ENCODE measurements at regions not wholly inside any gene's neighbourhood (a gene's known extent, or its start where the extent isn't known, plus 50 kb on each side); places are given as distances from the start of the nearest gene placed in this dataset.

DNA sequence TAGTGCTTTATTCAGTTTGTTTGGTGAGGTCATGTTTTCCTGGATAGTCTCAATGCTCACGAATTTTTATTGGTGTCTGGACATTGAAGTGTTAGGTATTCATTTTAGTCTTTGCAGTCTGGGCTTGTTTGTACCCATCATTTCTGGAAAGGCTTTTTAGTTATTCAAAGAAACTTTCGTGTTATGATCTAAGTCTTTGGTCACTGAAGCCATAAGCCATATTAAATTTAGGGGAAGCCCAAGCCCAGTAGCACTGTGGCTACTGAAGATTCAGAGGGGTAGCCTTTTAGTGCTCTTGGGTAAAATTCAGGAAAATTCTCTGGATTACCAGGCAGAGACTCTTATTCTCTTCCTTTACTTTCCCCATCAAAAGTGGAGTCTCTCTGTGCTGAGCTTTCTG, 56.2 kb upstream of the PEX5L start:
- DNase-seq (ENCODE audit: low spot score), result no peak

DNA sequence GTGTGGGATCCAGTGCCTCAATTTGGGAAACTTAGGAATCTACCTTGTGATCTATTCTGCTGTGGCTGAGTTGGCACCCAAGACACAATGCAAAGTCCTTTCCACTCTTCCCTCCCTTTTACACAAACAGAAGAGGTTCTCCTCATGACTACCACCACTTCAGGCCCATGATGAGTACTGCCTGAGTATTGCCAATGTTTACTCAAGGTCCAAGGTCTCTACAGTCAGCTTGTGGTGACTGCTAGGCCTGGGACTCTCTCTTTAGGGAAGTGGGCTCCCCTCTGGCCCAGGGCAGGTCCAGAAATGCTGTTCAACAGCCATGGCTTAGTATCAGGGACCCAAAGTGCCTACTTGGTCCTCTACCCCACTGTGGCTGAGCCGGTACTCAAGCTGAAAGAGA, 56.8 kb upstream of the PEX5L start:
- DNase-seq (ENCODE audit: low spot score), result no peak

DNA sequence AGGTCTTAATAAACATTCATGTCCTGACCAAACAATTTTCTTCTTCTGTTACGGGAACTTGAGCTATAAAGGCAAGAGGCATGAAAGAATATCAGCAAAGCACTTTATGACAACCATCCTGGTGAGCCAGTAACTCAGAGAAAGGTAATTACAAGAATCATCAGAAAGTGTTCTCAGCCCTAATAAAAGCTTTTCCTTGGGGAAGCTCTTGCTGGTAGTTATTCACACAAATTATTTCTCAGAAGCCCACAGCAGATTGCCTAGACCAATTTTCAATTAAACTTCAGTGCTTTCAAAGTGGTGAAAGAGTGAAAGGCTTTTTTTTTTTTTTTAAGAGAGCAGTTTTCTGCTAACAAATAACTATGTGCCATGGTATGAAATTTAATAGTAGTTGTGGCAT, 60.9 kb upstream of the PEX5L start:
- DNase-seq (ENCODE audit: low spot score), result no peak

DNA sequence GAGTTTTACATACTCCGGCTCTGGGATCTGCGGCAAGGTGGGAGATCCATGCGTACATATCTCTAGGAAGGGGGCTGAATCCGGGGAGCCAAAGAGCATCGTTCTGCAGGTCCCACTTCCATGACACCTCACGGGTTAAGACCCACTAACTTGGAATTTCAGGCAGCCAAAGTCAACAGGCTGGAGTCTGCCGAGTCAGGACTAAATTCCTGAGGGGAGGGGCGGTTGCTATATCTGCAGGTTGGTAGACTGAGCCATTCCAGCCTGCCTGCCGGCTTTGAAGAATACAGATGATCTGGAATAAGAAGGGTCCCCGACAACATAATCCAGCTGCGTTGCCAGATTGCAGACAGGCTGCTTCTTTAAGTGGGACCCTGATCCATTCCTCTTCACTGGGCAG, 65.4 kb upstream of the PEX5L start:
- DNase-seq (ENCODE audit: low spot score), result no peak

DNA sequence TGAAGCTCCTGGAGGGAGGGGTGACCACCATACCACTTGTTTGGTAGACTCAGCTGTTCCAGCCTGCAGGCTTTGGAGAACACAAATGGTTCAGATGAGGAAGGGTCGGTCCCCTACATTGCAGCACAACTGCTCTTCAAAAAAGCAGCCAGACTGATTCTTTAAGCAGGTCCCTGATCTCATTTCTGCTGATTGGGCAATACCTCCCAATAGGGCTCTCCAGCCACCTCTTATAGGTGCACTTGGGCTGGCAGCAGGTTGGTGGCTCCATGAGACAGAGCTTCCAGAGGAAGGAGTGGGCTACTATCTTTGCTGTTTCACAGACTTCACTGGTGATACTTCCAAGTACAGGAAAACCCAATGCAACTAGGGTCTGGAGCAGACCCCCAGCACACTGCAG, 65.9 kb upstream of the PEX5L start:
- DNase-seq (ENCODE audit: low spot score), result no peak

DNA sequence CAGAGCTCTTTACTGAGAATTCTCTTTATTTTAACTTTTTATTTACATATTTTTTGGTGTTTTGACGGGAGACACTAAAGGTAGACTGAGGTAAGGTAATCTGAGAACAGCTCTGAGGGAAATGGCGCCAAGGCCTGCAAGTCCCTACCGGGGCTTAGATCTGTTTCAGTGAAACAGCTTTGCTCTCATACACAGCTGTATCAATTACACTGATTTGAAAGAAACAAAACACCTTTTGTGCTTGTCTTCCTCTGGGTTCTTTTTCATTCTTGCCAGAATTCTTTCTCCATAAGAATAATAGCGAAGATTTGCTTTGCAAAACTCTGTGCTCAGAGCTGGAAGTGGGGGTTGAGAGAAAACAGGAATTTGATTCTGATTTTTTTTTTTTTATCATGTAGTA, 79.5 kb upstream of the PEX5L start:
- DNase-seq (ENCODE audit: low spot score), result no peak

DNA sequence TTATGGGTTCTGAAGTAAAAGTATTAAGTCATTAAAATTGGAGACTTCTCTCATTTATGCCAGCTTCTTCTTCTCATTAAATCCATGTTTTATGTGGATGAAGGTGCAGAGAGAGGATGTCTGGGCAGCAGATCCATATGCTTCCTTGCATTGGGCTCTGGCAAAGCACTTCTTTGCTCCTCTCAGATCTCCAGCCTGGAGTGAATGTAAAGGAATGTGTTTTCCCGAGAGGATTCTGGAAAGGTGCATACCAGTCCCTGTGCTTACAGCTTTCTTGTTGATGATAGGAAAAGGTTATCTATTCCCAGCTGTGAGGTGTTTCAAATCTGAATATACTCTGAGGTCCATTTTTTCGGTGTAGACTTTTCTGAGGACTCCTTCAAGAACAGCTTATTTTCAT, 79.9 kb upstream of the PEX5L start:
- no peak for DNase-seq (ENCODE audit: low spot score)

DNA sequence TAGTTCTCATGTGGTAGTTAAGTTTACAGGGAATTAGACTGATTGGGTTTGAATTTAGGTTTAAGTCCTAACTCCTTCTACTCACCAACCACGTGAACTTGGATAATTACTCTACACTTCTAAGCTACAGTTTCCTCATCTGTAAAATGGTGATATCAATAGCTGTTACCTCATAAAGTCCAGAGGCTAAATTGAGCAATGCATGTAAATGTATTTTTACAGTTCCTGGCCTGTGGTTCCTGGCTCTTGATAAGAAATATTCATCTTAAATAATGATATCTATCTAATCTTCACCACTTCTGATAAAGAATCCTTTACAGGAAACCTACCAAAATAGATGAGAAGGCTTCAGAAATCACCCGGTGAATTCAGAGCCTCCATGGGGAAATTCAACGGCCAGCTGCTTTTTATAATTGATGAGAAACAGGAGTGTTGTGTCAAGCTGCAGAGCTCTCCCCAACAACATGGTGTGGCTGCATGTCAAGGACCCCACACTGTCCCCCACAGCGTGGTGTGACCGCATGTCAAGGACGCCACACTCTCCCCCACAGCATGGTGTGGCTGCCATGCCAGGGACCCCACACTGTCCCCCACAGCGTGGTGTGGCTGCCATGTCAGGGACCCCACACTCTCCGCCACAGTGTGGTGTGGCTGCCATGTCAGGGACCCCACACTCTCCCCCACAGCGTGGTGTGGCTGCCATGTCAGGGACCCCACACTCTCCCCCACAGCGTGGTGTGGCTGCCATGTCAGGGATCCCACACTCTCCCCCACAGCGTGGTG, 80.8 kb upstream of the PEX5L start:
- DNase-seq (ENCODE audit: low spot score), result no peak

DNA sequence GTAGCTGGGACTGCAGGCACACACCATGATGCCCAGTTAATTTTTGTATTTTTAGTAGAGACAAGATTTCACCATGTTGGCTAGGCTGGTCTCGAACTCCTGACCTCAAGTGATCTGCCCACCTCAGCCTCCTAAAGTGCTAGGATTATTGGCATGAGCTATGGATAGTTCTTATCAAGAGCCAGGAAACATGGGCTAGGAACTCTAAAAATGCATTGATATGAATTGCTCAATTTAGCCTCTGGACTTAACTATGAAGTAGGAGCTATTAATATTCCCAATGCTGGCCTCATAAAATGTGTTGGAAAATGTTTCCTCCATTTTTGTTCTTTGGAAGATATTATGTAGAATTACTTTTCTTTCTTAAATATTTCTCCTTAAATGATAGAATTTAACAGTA, 82.8 kb upstream of the PEX5L start:
- no peak for DNase-seq (ENCODE audit: low spot score)

DNA sequence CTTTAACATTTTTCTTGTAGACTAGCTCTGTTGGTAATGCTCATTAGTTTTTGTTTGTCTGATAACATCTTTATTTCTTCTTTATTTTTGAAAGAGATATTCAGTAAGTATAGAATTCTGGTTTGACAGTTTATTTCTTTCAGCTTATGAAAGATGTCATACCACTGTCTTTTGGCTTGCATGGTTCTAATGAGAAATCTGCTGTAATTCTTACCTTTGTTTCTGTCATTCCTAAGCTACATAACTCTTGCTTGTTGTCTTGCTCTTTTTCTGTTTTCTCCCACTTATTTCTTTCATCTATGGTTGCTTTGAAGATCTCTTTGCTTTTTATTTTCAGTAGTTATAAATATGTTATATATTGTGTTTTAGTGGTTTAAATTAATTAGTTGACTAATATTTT, 87.2 kb upstream of the PEX5L start:
- DNase-seq (ENCODE audit: low spot score), result no peak

DNA sequence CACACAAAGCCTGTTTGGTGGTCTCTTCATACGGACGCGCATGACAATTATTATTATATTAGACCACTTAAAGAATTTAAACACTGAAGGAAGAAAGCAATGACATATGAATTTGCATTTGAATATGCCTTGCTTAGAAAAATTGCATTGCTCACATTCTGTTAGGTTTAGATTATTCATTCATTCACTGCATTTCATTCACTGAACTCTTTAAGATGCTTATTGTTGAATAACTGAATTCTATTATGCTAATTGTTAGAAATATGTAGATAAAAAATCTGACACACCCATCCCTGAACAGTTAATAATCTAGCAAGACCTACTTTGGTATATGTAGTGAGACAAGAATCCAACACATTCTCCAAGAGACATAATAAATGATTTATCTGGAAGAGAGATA, 94.4 kb upstream of the PEX5L start:
- no peak for DNase-seq (ENCODE audit: low spot score)

DNA sequence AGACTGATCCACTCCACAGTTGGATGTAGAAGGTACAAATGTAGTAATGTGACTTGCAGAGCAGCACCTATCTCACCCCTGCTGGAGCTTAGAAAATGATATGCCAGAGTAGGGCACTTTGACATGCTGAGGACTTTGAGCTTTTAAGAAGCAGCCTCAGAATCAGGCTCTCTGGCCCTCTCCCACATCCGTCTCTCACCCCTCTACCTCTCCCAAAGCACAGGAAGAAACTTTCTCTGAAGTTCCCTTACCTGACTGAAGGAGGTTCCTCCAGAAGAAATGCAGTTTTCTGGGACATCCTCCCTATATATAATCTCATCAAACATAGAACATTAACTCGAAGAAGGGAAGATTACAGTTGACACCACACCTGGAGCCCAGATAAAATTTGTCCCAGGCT, 98.4 kb upstream of the PEX5L start:
- no peak for DNase-seq (ENCODE audit: low spot score)

DNA sequence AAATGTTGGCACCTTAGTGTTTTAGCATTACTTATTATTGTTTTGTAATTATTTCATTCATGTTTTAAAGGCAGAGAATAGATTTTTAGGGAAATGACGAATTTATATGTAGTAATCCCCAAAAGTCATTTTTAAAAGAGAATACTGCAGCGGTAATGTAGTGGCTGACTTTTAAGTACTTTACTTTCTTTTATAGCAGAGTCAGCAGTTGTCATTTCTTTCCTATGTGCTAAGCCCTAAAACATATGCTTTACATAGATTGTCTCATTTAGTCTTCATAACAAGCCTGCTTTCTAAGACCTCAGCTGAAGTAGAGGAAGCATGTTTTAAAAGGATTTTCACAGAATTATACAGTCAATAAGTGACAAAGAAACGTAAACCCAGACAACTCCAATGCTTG, 102.1 kb upstream of the PEX5L start:
- no peak for DNase-seq (ENCODE audit: low spot score)

DNA sequence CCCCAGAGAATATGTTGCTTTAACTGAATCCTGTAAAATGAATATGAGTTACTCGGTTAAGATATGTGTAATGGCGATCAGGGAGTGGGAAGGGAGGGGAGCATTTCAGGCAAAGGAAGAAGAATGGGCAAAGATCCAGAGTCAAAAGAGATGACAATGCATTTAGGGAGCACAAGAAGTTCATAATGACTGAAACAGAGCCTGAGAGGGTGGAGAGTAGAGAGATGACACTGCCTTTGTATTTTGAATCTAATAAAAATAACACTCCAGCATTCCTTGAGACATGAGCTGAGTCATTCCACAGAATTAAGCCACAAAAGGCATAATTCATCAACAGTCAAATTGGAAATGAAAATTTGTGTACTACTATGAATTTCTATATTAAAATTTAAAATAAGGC, 105.3 kb upstream of the PEX5L start:
- no peak for DNase-seq (ENCODE audit: low spot score)

DNA sequence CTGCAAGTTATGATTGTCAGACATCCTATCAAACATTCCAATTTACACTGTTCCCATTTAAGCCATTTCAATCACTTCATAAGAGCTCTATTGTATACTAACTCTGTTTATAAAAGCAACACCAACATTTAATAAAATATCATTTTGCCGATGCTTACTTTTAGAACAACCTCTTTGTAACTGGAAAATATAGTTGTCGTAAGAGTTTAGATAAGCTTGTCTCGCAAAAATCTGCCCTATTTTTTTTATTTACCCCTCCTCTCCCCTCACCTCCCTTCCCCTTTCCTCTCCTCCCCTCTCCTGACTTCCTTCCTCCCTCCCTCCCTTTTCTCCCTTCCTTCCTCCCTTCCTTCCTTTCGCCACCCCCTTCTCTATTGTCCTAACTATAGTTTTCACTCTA, 105.7 kb upstream of the PEX5L start:
- no peak for DNase-seq (ENCODE audit: low spot score)

DNA sequence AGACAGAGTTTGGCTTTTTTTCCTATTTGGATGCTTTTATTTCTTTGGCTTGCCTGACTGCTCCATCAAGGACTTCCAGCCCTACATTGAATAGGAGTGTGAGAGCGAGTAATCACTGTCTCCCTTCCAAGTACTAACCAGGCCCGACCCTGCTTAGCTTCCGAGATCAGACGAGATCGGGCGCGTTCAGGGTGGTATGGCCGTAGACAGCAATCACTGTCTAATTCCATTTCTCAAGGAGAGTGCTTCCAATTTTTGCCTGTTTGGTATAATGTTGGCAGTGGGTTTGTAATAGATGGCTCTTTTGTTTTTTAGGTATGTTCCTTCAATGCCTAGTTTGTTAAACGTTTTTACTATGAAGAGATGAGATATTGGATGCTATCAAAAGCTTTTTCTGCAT, 125.0 kb upstream of the PEX5L start:
- no peak for DNase-seq (ENCODE audit: low spot score)

DNA sequence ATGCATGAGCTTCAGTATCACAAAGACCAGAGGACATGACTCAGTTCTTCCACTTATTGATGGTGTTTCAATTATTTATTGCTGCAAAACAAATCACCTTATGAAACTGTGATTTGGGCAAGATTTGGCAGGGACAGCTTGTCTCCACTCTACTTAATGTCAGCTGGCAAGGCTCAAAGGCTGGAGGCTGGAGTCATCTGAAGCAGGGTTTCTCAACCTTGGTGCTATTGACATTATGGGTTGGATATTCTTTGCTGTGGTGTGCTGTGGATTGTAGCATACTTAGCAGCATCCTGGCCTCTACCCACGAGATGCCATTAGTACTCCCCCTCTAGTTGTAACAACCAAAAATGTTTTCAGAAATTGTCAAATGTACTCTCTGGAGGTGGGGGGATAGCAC, 138.8 kb upstream of the PEX5L start:
- DNase-seq (ENCODE audit: low spot score), result no peak

DNA sequence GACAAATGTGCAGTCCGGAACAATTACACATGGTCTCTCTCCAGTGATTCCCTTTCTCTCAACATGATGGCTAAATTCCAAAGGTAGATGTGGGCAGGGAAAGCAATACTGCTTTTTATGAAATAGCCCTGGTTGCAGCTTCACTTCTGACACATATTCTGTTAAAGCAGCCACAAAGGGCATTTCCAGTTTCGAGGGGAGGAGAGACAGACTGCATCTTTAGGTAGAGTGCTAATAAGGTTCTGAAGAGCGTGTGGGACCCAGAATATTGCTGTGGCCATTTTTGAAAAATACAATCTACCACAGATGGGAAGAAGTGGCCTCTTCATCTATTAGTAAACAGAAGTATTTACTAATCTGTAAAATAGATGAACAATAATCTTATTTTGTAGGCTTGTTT, 139.3 kb upstream of the PEX5L start:
- DNase-seq (ENCODE audit: low spot score), result no peak

DNA sequence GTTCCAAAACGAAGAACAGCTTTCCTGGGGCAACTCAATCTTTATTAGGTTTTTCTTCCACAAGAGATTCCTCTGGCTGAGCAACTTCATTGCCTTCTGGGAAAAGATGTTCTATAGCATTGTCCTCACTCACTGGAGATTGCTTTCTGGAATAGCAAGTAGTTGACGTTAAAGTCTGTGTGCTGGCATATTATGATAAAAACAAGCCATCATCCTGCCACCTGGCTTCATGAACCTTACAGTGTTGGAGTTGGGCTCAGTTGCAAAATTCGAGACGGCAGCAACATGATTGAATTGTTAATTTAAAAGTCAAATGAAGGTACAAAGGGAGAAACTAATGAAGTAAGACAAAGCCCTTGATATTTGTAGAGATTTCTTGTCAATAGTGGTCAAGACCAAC, 140.5 kb upstream of the PEX5L start:
- DNase-seq (ENCODE audit: low spot score), result no peak

DNA sequence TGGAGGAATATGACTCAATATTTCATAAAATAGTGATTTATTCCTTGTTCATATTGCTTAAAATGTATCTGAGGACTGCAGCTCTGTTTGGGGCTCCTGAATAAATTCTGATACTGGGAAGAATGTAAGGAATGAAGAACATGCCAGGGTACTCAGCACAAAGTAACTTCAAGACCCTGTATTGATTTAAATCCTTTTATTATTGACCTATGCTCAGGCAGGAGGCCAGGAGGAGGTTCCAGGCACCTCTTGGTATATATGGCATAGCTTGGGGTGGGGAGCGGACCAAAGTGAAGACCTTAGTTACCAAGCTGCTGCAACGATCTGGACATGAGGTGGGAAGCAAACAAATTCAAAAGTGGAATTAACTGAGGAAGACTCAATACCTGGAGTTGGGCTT, 142.8 kb upstream of the PEX5L start:
- no peak for DNase-seq (ENCODE audit: low spot score)

DNA sequence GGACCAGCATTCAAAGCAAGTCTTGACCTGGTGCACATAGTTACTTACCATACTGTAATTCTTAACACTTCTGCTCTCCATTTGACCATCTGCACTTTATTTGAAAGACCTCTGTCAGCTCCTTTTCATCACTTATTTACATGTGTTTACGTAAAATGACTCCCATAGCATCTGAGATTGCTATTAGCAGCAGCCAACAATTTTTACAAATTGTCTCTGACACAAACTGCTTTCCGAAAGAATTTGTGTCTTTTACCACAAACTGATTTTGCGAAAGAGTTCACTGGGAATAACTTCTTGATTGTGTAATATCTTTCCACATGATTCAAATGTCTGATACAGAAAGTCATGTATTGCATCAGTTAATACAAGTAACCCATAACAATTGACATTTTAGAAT, 144.1 kb upstream of the PEX5L start:
- no peak for DNase-seq (ENCODE audit: low spot score)

DNA sequence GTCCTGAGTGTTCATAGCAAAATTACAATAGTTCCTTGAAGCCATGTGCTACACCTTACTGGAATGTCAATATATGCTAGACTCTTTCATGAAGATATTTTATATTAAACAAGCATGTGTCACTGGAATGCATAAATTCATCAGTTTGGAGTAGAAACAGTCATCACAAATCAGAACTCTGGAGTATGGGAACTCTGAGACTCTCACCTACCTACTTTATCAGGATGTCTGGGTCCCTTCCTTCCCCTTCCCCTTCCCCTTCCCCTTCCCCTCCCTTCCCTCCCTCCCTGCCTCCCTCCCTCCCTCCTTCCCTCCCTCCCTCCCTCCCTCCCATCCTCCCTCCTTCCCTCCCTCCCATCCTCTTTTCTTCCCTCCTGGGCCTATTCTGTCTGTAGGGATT, 144.7 kb upstream of the PEX5L start:
- DNase-seq (ENCODE audit: low spot score), result no peak

DNA sequence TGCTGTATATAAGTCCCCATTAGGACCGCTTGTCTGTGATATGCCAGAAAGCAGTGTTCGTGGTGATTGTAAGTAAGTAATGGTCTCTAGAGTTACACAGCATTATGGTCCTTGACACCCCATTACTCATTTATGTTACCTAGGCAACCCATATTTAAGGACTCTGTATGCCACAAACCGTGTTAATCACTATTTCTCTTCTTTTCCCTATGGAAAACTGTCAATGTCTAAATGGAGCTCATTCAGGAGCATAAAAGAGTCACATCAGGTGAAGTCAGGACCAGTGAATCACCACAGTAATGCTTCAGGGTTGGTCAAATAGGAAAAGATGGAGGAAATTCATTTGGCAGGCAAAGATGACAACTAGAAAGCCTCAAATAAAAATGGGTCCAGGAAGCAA, 146.6 kb upstream of the PEX5L start:
- no peak for DNase-seq (ENCODE audit: low spot score)

DNA sequence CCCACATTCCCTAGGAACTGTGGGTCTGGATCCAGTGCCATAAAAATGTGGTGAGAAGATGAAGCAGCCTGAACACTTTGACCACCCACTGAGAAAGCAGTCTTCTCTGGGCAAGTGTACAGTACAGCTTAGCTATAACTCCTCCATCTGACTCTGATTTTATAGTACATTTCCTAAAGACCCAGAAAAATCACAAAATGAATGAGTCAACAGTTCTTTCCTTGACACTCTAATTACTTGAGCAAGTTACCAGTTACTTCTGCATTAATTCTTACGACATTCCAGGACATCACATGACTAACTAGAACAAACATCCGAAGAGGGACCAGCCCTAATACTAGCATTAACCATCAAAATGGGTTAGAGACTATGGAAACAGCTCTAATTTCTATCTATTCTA, 148.1 kb upstream of the PEX5L start:
- no peak for DNase-seq (ENCODE audit: low spot score)

DNA sequence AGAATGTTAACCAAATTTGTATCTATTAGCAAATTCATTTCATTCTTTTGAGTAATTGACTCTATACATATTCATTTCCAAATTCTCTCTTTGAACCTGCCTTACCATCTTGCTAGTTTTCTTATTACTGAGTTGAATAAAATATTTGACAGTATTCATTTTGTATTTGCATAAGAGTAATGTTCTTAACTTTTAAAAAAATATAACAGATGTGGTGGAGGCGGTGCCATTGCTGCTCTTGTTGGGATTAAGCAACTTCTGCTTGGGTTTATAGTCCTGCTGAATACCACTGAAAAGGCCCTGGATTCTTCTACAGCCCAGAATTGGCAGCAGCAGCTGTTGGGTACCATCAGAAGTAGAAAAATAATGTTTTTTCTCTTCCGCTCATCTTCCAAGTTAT, 148.9 kb upstream of the PEX5L start:
- DNase-seq (ENCODE audit: low spot score), result no peak
